GM23338 (cell line): ENCODE measurements at regions not wholly inside any gene's neighbourhood (a gene's known extent, or its start where the extent isn't known, plus 50 kb on each side); places are given as distances from the start of the nearest gene placed in this dataset.

Experiments used
- ATAC-seq: fragments of 200-7000 bp; cut with Tn5 transposase; 3 replicates; pipeline ENCODE4 v1.9.1; 2020
- DNase-seq: peaks from one replicate; pipeline ENCODE4 v3.0.0-alpha.2; 2015; ENCODE audit warnings: low spot score
- H2AFZ ChIP-seq: fragments of 200-600 bp; sonication (generic); 2 replicates; pipeline ENCODE4 v1.8.0; 2016; ENCODE audit warnings: antibody characterized with exemption, mild to moderate bottlenecking, moderate library complexity
- H3F3A ChIP-seq: fragments of 200-600 bp; sonication (generic); replicated peaks from 2 replicates; pipeline ENCODE4 v1.8.0; 2017; ENCODE audit warnings: antibody characterized with exemption, mixed run types, low read depth
- H3K27ac ChIP-seq: fragments of 200-600 bp; sonication (generic); 2 replicates; pipeline ENCODE4 v1.6.1; 2016; ENCODE audit warnings: low read depth
- H3K27me3 ChIP-seq: fragments of 200-600 bp; sonication (generic); 2 replicates; pipeline ENCODE4 v1.8.0; 2016; ENCODE audit warnings: mild to moderate bottlenecking, mixed run types, moderate library complexity; ENCODE audit not compliant: insufficient read depth
- H3K36me3 ChIP-seq: fragments of 200-600 bp; sonication (generic); 2 replicates; pipeline ENCODE4 v1.8.0; 2016; ENCODE audit warnings: mild to moderate bottlenecking; ENCODE audit not compliant: insufficient read depth
- H3K4me1 ChIP-seq: fragments of 200-600 bp; sonication (generic); 2 replicates; pipeline ENCODE4 v1.8.0; 2016; ENCODE audit warnings: mild to moderate bottlenecking, moderate library complexity; ENCODE audit not compliant: insufficient read depth
- H3K4me2 ChIP-seq: fragments of 200-600 bp; sonication (generic); 2 replicates; pipeline ENCODE4 v1.7.1; 2017; ENCODE audit warnings: mixed run types
- H3K4me3 ChIP-seq: fragments of 200-600 bp; sonication (generic); 2 replicates; pipeline ENCODE4 v1.6.1; 2016; ENCODE audit warnings: mixed run types
- H3K79me2 ChIP-seq: fragments of 200-600 bp; sonication (generic); replicated peaks from 2 replicates; pipeline ENCODE4 v1.8.0; 2017; ENCODE audit warnings: mild to moderate bottlenecking; ENCODE audit not compliant: insufficient read depth
- H3K9me2 ChIP-seq: fragments of 200-600 bp; sonication (generic); 2 replicates; pipeline ENCODE4 v1.8.0; 2017; ENCODE audit not compliant: insufficient read depth
- H4K20me1 ChIP-seq: fragments of 200-600 bp; sonication (generic); replicated peaks from 2 replicates; pipeline ENCODE4 v1.8.0; 2017; ENCODE audit warnings: mild to moderate bottlenecking; ENCODE audit not compliant: insufficient read depth
- H3K27ac Mint-ChIP-seq: 2 replicates; pipeline ENCODE4 v1.8.0; 2020; ENCODE audit warnings: inconsistent platforms, mild to moderate bottlenecking, moderate library complexity, mixed read lengths
- H3K27me3 Mint-ChIP-seq: 3 replicates; pipeline ENCODE4 v1.8.0; 2022; ENCODE audit warnings: low read depth, mild to moderate bottlenecking, moderate library complexity, mixed read lengths, inconsistent platforms; ENCODE audit not compliant: insufficient read depth, poor library complexity
- H3K36me3 Mint-ChIP-seq: 3 replicates; pipeline ENCODE4 v1.8.0; 2021; ENCODE audit warnings: low read depth, mild to moderate bottlenecking, inconsistent platforms, moderate library complexity, mixed read lengths
- H3K4me1 Mint-ChIP-seq: 3 replicates; pipeline ENCODE4 v1.8.0; 2020; ENCODE audit warnings: mild to moderate bottlenecking, inconsistent platforms, mixed read lengths
- H3K4me3 Mint-ChIP-seq: 3 replicates; pipeline ENCODE4 v1.8.0; 2021; ENCODE audit warnings: moderate library complexity, mild to moderate bottlenecking, inconsistent platforms, mixed read lengths
- H3K9me3 Mint-ChIP-seq: 3 replicates; pipeline ENCODE4 v1.8.0; 2020; ENCODE audit warnings: moderate library complexity, mild to moderate bottlenecking, inconsistent platforms, mixed read lengths
- CTCF ChIP-seq, 2 experiments: fragments of 200-600 bp in 1 of 2; sonication (generic) in 1 of 2; conservative IDR thresholded peaks; 2 replicates each; pipeline versions ENCODE4 v1.5.1 to v1.6.1; 2016 to 2017; ENCODE audit warnings: antibody characterized with exemption in 2 of 2, low read depth in 2 of 2, mild to moderate bottlenecking in 2 of 2, moderate library complexity in 1 of 2
- EZH2 ChIP-seq: fragments of 200-600 bp; sonication (generic); IDR thresholded peaks from one replicate; pipeline ENCODE4 v1.8.0; 2017; ENCODE audit warnings: antibody characterized with exemption, mild to moderate bottlenecking, low read depth; ENCODE audit not compliant: unreplicated experiment
- EZH2phosphoT487 ChIP-seq: fragments of 200-600 bp; sonication (generic); IDR thresholded peaks from one replicate; pipeline ENCODE4 v1.8.1; 2018; ENCODE audit warnings: antibody characterized with exemption; ENCODE audit not compliant: unreplicated experiment
- ZNF331 ChIP-seq: fragments of 250-450 bp; sonication (Bioruptor Pico); IDR thresholded peaks from 2 replicates; pipeline ENCODE4 v1.5.0; 2020; ENCODE audit warnings: low read depth, mild to moderate bottlenecking, moderate library complexity
- ZNF462 ChIP-seq: fragments of 250-450 bp; sonication (Bioruptor Pico); IDR thresholded peaks from 2 replicates; pipeline ENCODE4 v1.5.0; 2020; ENCODE audit warnings: mild to moderate bottlenecking, moderate library complexity

DNA sequence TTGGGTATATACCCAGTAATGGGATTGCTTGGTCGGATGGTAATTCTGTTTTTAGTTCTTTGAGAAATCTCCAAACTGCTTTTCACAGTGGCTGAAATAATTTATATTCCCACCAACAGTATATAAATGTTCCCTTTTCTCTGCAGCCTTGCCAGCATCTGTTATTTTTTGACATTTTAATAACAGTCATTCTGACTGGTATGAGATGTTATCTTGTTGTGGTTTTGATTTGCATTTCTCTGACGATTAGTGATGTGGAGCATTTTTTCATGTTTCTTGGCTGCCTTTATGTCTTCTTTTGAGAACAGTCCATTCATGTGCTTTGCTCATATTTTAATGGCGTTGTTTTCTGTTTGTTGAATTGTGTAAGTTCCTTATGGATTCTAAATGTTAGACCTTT is 641.6 kb downstream of the HACE1 start:
- no peaks in the 10 kb centered on the region for H3K27me3 Mint-ChIP-seq
- ATAC-seq = no peak
- H3K9me3 Mint-ChIP-seq = no peaks in the 10 kb centered on the region
- no peaks in the 10 kb centered on the region for H3K36me3 Mint-ChIP-seq
- H3F3A ChIP-seq = no peaks in the 10 kb centered on the region
- no peak overlapping the region for H3K4me2 ChIP-seq
- no peaks in the 10 kb centered on the region for H4K20me1 ChIP-seq
- no peaks in the 10 kb centered on the region for H3K4me1 ChIP-seq
- no peaks in the 10 kb centered on the region for H3K79me2 ChIP-seq
- H3K4me3 ChIP-seq = no peak overlapping the region
- no peak overlapping the region for H3K4me3 Mint-ChIP-seq
- no peaks in the 10 kb centered on the region for H3K9me2 ChIP-seq
- H3K4me1 Mint-ChIP-seq = no peaks in the 10 kb centered on the region
- no peak overlapping the region for H2AFZ ChIP-seq
- no peak overlapping the region for H3K27ac ChIP-seq
- H3K27me3 ChIP-seq = no peaks in the 10 kb centered on the region
- no peak for TF ChIP-seq ZNF462
- no peak overlapping the region for H3K27ac Mint-ChIP-seq
- DNase-seq = no peak
- H3K36me3 ChIP-seq = no peaks in the 10 kb centered on the region

GRCh38 chr6:104214901-104215300 is 644.8 kb downstream of the HACE1 start:
- H3K36me3 Mint-ChIP-seq = no peaks in the 10 kb centered on the region
- no peak overlapping the region for H2AFZ ChIP-seq
- TF ChIP-seq CTCF (conservative IDR thresholded peaks at IDR 0.05; ENCODE audit: low read depth in 2 of 2) (no peak), EZH2phosphoT487 (no peak), EZH2 (no peak), ZNF331 (CRISPR knock-in tag) (no peak)

More at GRCh38 chr6:104214901-104215300, 644.8 kb downstream of the HACE1 start:
- Histone ChIP-seq H3K4me2 (no peak overlapping the region), H3K36me3 (no peaks in the 10 kb centered on the region), H3K4me3 (no peak overlapping the region), H4K20me1 (no peaks in the 10 kb centered on the region), H3F3A (no peaks in the 10 kb centered on the region), H3K79me2 (no peaks in the 10 kb centered on the region), H3K4me1 (no peaks in the 10 kb centered on the region), H3K27ac (no peak overlapping the region), H3K9me2 (peaks cover 5% of the 10 kb centered on the region; the same call in 1 of the 2 replicates), H3K27me3 (no peaks in the 10 kb centered on the region)
- no peaks in the 10 kb centered on the region for H3K27me3 Mint-ChIP-seq
- no peaks in the 10 kb centered on the region for H3K4me1 Mint-ChIP-seq
- ATAC-seq (no peak), DNase-seq (no peak)
- H3K27ac Mint-ChIP-seq = no peak overlapping the region
- H3K4me3 Mint-ChIP-seq = no peak overlapping the region
- no peaks in the 10 kb centered on the region for H3K9me3 Mint-ChIP-seq
